Glutamatergic neuron (in vitro differentiated cells): ENCODE measurements at regions not wholly inside any gene's neighbourhood (a gene's known extent, or its start where the extent isn't known, plus 50 kb on each side); places are given as distances from the start of the nearest gene placed in this dataset.
"Not testable (repeated sequence)": the region's sequence is repeated elsewhere in the genome, so short reads cannot be mapped to it uniquely, and the experiment has no call there.

Source experiments
- DNase-seq: peaks from one replicate; pipeline ENCODE4 v3.0.0; 2022
- H3K27ac Mint-ChIP-seq: one replicate; pipeline ENCODE4 v1.8.0; 2020; ENCODE audit warnings: mild to moderate bottlenecking, mixed read lengths, inconsistent platforms; ENCODE audit not compliant: unreplicated experiment
- H3K27me3 Mint-ChIP-seq: one replicate; pipeline ENCODE4 v1.8.0; 2020; ENCODE audit warnings: mild to moderate bottlenecking, moderate library complexity, mixed read lengths, inconsistent platforms; ENCODE audit not compliant: unreplicated experiment
- H3K36me3 Mint-ChIP-seq: one replicate; pipeline ENCODE4 v1.8.0; 2020; ENCODE audit warnings: mild to moderate bottlenecking, mixed read lengths, inconsistent platforms; ENCODE audit not compliant: unreplicated experiment
- H3K4me1 Mint-ChIP-seq: one replicate; pipeline ENCODE4 v1.8.0; 2020; ENCODE audit warnings: mild to moderate bottlenecking, low read depth, mixed read lengths, inconsistent platforms; ENCODE audit not compliant: unreplicated experiment
- H3K4me3 Mint-ChIP-seq: one replicate; pipeline ENCODE4 v1.8.0; 2020; ENCODE audit warnings: mild to moderate bottlenecking, mixed read lengths, inconsistent platforms; ENCODE audit not compliant: unreplicated experiment
- H3K9me3 Mint-ChIP-seq: one replicate; pipeline ENCODE4 v1.8.0; 2020; ENCODE audit warnings: mild to moderate bottlenecking, moderate library complexity, mixed read lengths, inconsistent platforms; ENCODE audit not compliant: unreplicated experiment
- CTCF ChIP-seq: fragments of 200-600 bp; sonication (generic); IDR thresholded peaks from one replicate; pipeline ENCODE4 v1.5.0; 2021; ENCODE audit not compliant: partially characterized antibody, unreplicated experiment

GRCh38 chr11:89625171-89625570 lies 84.9 kb upstream of the TRIM77 start:
- TF ChIP-seq CTCF, result peak; percentile 35
- no peak overlapping the region for H3K27ac Mint-ChIP-seq

GRCh38 chr11:89626366-89626765 lies 83.7 kb upstream of the TRIM77 start:
- Mint-ChIP-seq H3K4me1 (no peaks in the 10 kb centered on the region), H3K36me3 (no peaks in the 10 kb centered on the region), H3K27me3 (no peaks in the 10 kb centered on the region), H3K4me3 (no peak overlapping the region), H3K27ac (no peak overlapping the region), H3K9me3 (no peaks in the 10 kb centered on the region)
- no peak for TF ChIP-seq CTCF
- DNase-seq, result no peak

More at GRCh38 chr11:89625171-89625570, 84.9 kb upstream of the TRIM77 start:
- Mint-ChIP-seq H3K4me3 (no peak overlapping the region), H3K27me3 (no peaks in the 10 kb centered on the region), H3K9me3 (no peaks in the 10 kb centered on the region), H3K4me1 (no peaks in the 10 kb centered on the region), H3K36me3 (no peaks in the 10 kb centered on the region)
- peak; percentile 16 for DNase-seq

- H3K27ac Mint-ChIP-seq, H3K4me3 Mint-ChIP-seq, H3K9me3 Mint-ChIP-seq, DNase-seq, H3K4me1 Mint-ChIP-seq, H3K27me3 Mint-ChIP-seq, H3K36me3 Mint-ChIP-seq: not testable (repeated sequence)
Measured at GRCh38 chr11:89626881-89627280, 83.2 kb upstream of the TRIM77 start.

- H3K4me1 Mint-ChIP-seq, result no peaks in the 10 kb centered on the region
- H3K27me3 Mint-ChIP-seq, result no peaks in the 10 kb centered on the region
- DNase-seq, result no peak
- TF ChIP-seq CTCF, result no peak
- H3K9me3 Mint-ChIP-seq, result no peaks in the 10 kb centered on the region
- H3K36me3 Mint-ChIP-seq, result no peaks in the 10 kb centered on the region
- H3K4me3 Mint-ChIP-seq, result no peak overlapping the region
- no peak overlapping the region for H3K27ac Mint-ChIP-seq
Measured at GRCh38 chr11:89633135-89633705, 76.9 kb upstream of the TRIM77 start.

- not testable (repeated sequence) for H3K4me3 Mint-ChIP-seq, H3K4me1 Mint-ChIP-seq, H3K27me3 Mint-ChIP-seq, H3K36me3 Mint-ChIP-seq, H3K9me3 Mint-ChIP-seq, H3K27ac Mint-ChIP-seq, DNase-seq
Measured at GRCh38 chr11:89640777-89641176, 69.3 kb upstream of the TRIM77 start.

- H3K4me1 Mint-ChIP-seq, DNase-seq, H3K27me3 Mint-ChIP-seq, H3K4me3 Mint-ChIP-seq, H3K9me3 Mint-ChIP-seq, H3K36me3 Mint-ChIP-seq, H3K27ac Mint-ChIP-seq: not testable (repeated sequence)
Measured at GRCh38 chr11:89648232-89648631, 61.9 kb upstream of the TRIM77 start.

GRCh38 chr11:89648996-89649395 lies 61.1 kb upstream of the TRIM77 start:
- H3K9me3 Mint-ChIP-seq, H3K4me1 Mint-ChIP-seq, H3K27ac Mint-ChIP-seq, H3K36me3 Mint-ChIP-seq, DNase-seq, H3K27me3 Mint-ChIP-seq, H3K4me3 Mint-ChIP-seq: not testable (repeated sequence)

- H3K36me3 Mint-ChIP-seq, DNase-seq, H3K4me3 Mint-ChIP-seq, H3K27me3 Mint-ChIP-seq, H3K4me1 Mint-ChIP-seq, H3K27ac Mint-ChIP-seq, H3K9me3 Mint-ChIP-seq: not testable (repeated sequence)
Measured at GRCh38 chr11:89654669-89655068, 55.4 kb upstream of the TRIM77 start.

- H3K4me1 Mint-ChIP-seq, H3K9me3 Mint-ChIP-seq, H3K4me3 Mint-ChIP-seq, H3K36me3 Mint-ChIP-seq, H3K27me3 Mint-ChIP-seq, DNase-seq, H3K27ac Mint-ChIP-seq: not testable (repeated sequence)
Measured at GRCh38 chr11:89658767-89659166, 51.3 kb upstream of the TRIM77 start.

- not testable (repeated sequence) for H3K9me3 Mint-ChIP-seq, H3K4me3 Mint-ChIP-seq, DNase-seq, H3K4me1 Mint-ChIP-seq, H3K27ac Mint-ChIP-seq, H3K27me3 Mint-ChIP-seq, H3K36me3 Mint-ChIP-seq
Measured at GRCh38 chr11:89659414-89659813, 50.7 kb upstream of the TRIM77 start.
